HepG2 (cell line): ENCODE measurements at regions not wholly inside any gene's neighbourhood (a gene's known extent, or its start where the extent isn't known, plus 50 kb on each side); places are given as distances from the start of the nearest gene placed in this dataset.

ENCODE experiments used
- ATAC-seq: fragments of 200-7000 bp; cut with Tn5 transposase; 3 replicates; pipeline ENCODE4 v1.9.1; 2020; ENCODE audit warnings: mild to moderate bottlenecking, moderate library complexity
- BruUV-seq: library from RNA; stranded (reverse); fragments of 400-500 nt; replicated peaks from 2 replicates; lab custom pipeline; 2021; lab: Mats Ljungman, UMichigan
- CTCF ChIA-PET: fragments of 300-600 bp; formaldehyde crosslinking; extraction: SDS; loops from one replicate; lab custom pipeline; 2021; ENCODE audit warnings: low total read pairs, inconsistent platforms, low intra/inter-chr PET ratio; lab: Yijun Ruan, JAX
- POLR2A ChIA-PET: fragments of 350-600 bp; sonication (Branson Sonifier 250); formaldehyde crosslinking; loops from one replicate; lab custom pipeline; 2020; ENCODE audit warnings: antibody characterized with exemption, inconsistent platforms; lab: Yijun Ruan, JAX
- DNase-seq: peaks from one replicate; pipeline ENCODE4 v3.0.0-alpha.2; 2015; ENCODE audit warnings: low spot score
- FAIRE-seq: peaks from 3 replicates; lab custom pipeline; 2011; peaks lifted over from hg19 to GRCh38; lab: Jason Lieb, UNC
- H2AFZ ChIP-seq: one replicate; pipeline ENCODE4 v1.6.1; 2011; ENCODE audit warnings: low read length, inconsistent platforms
- H3K27ac ChIP-seq: fragments of 300-600 bp; 3 replicates; pipeline ENCODE4 v1.8.0; 2011; ENCODE audit warnings: mixed run types, mild to moderate bottlenecking, mixed read lengths, low read length, inconsistent platforms; ENCODE audit not compliant: insufficient read depth; ENCODE audit errors: extremely low read length
- H3K27me3 ChIP-seq, 2 experiments: fragments of 200-600 bp in 1 of 2; 2 replicates in 1 of 2; 3 replicates in 1 of 2; pipeline versions ENCODE4 v1.6.0 to v1.8.0; 2011; ENCODE audit warnings: low read length in 2 of 2, mild to moderate bottlenecking in 2 of 2, moderate library complexity in 2 of 2, inconsistent platforms in 1 of 2; ENCODE audit not compliant: insufficient read depth in 2 of 2, control insufficient read depth in 1 of 2
- H3K36me3 ChIP-seq, 2 experiments: fragments of 200-600 bp in 1 of 2; replicated peaks in 1 of 2; 2 replicates in 1 of 2; 3 replicates in 1 of 2; pipeline versions ENCODE4 v1.5.1 to v1.8.0; 2011; ENCODE audit warnings: low read length in 2 of 2, inconsistent platforms in 1 of 2; ENCODE audit not compliant: insufficient read depth in 2 of 2, control insufficient read depth in 1 of 2
- H3K4me1 ChIP-seq: 2 replicates; pipeline ENCODE4 v1.5.1; 2012; ENCODE audit warnings: low read length, inconsistent platforms; ENCODE audit not compliant: insufficient read depth
- H3K4me2 ChIP-seq: 2 replicates; pipeline ENCODE4 v1.6.0; 2011; ENCODE audit warnings: low read depth, low read length, inconsistent platforms
- H3K4me3 ChIP-seq, 3 experiments: fragments of 200-600 bp in 1 of 3; sonication (generic), shearing (Covaris generic) in 1 of 3; replicated peaks in 1 of 3; 2 replicates each; pipeline ENCODE4 v1.5.1; 2011 to 2016; ENCODE audit warnings: low read length in 3 of 3, inconsistent platforms in 2 of 3, low read depth in 2 of 3, mild to moderate bottlenecking in 2 of 3, control low read depth in 1 of 3, mixed read lengths in 1 of 3; ENCODE audit not compliant: insufficient read depth in 1 of 3
- H3K79me2 ChIP-seq: one replicate; pipeline ENCODE4 v1.6.1; 2011; ENCODE audit warnings: low read length, inconsistent platforms; ENCODE audit not compliant: insufficient read depth
- H3K9ac ChIP-seq: 2 replicates; pipeline ENCODE4 v1.6.0; 2011; ENCODE audit warnings: mild to moderate bottlenecking, low read depth, low read length, inconsistent platforms; ENCODE audit not compliant: insufficient read depth
- H3K9me3 ChIP-seq: 2 replicates; pipeline ENCODE4 v1.5.1; 2012; ENCODE audit warnings: mild to moderate bottlenecking, low read length
- H4K20me1 ChIP-seq: 2 replicates; pipeline ENCODE4 v1.6.0; 2011; ENCODE audit warnings: inconsistent platforms, mild to moderate bottlenecking, low read length, moderate library complexity; ENCODE audit not compliant: insufficient read depth
- HIVEP1 ChIP-seq: sonication (generic); formaldehyde crosslinking; IDR thresholded peaks from 2 replicates; pipeline ENCODE4 v1.4.0; 2020; ENCODE audit warnings: mild to moderate bottlenecking, missing genetic modification reagents
- RFX3 ChIP-seq: IDR thresholded peaks from 2 replicates; pipeline ENCODE4 v1.6.1; 2016; ENCODE audit warnings: missing biosample characterization, missing genetic modification reagents
- SP4 ChIP-seq: sonication (generic); formaldehyde crosslinking; IDR thresholded peaks from 2 replicates; pipeline ENCODE4 v1.8.1; 2023; ENCODE audit warnings: mild to moderate bottlenecking, missing genetic modification reagents
- ZBED4 ChIP-seq: sonication (generic); formaldehyde crosslinking; IDR thresholded peaks from 2 replicates; pipeline ENCODE4 v1.4.0; 2020; ENCODE audit warnings: missing genetic modification reagents, borderline replicate concordance
- ZBTB26 ChIP-seq: IDR thresholded peaks from 2 replicates; pipeline ENCODE4 v1.6.1; 2016; ENCODE audit warnings: missing compliant biosample characterization, missing genetic modification reagents, borderline replicate concordance
- ZBTB49 ChIP-seq: sonication (generic); formaldehyde crosslinking; IDR thresholded peaks from 2 replicates; pipeline ENCODE4 v1.4.0; 2020; ENCODE audit warnings: missing genetic modification reagents, borderline replicate concordance
- ZFYVE20 ChIP-seq: sonication (generic); formaldehyde crosslinking; IDR thresholded peaks from 2 replicates; pipeline ENCODE4 v1.8.0; 2023; ENCODE audit warnings: low read depth, mild to moderate bottlenecking, moderate library complexity, missing genetic modification reagents, borderline replicate concordance
- ZMYM4 ChIP-seq: sonication (generic); formaldehyde crosslinking; IDR thresholded peaks from 2 replicates; pipeline ENCODE4 v1.8.1; 2023; ENCODE audit warnings: mild to moderate bottlenecking, missing genetic modification reagents
- ZNF142 ChIP-seq: sonication (generic); formaldehyde crosslinking; IDR thresholded peaks from 2 replicates; pipeline ENCODE4 v1.4.0; 2020; ENCODE audit warnings: missing genetic modification reagents
- ZNF766 ChIP-seq: sonication (generic); formaldehyde crosslinking; IDR thresholded peaks from 2 replicates; pipeline ENCODE4 v1.5.0; 2020; ENCODE audit warnings: missing genetic modification reagents, borderline replicate concordance
- ZNF883 ChIP-seq: sonication (generic); formaldehyde crosslinking; IDR thresholded peaks from 2 replicates; pipeline ENCODE4 v1.5.1; 2020; ENCODE audit warnings: mild to moderate bottlenecking, missing genetic modification reagents; ENCODE audit errors: not compliant biosample characterization
- WGBS: methylation state at CpG from one replicate; pipeline ENCODE4 v1.1.6; 2017; ENCODE audit warnings: low lambda C conversion rate; 5-methylcytosine and 5-hydroxymethylcytosine counted together
- in situ Hi-C: cut with HindIII; loops from 2 replicates; pipeline ENCODE4 v1.10.0; 2017; ENCODE audit warnings: low pct_unique_long_range_greater_than_20kb; ENCODE audit not compliant: extremely low pct_ligation_motif_present
- intact Hi-C: fragments of 100-400 bp; cut with micrococcal nuclease; formaldehyde crosslinking; loops from one replicate; pipeline ENCODE4 v1.10.0; 2022; ENCODE audit not compliant: unreplicated experiment

- WGBS = 32% methylated on average over 6 of the region's 6 CpGs
- Histone ChIP-seq H3K4me1 (no peaks in the 10 kb centered on the region), H3K9me3 (no peaks in the 10 kb centered on the region), H3K9ac (no peak overlapping the region), H3K27ac (no peak overlapping the region), H3K4me3 (no peak overlapping the region), H3K36me3 (no peaks in the 10 kb centered on the region), H2AFZ (no peak overlapping the region), H4K20me1 (no peaks in the 10 kb centered on the region), H3K4me2 (no peak overlapping the region), H3K79me2 (no peaks in the 10 kb centered on the region), H3K27me3 (0 out of 5 replicates have a peak, but pooled peaks cover 0 to 3% of the 10 kb centered on the region in 2 experiments)
- FAIRE-seq (no peak), ATAC-seq (no peak), DNase-seq (no peak)
- TF ChIP-seq ZMYM4 (CRISPR knock-in tag) = no peak
- no peak for TF ChIP-seq ZBTB26
- TF ChIP-seq ZFYVE20 (CRISPR knock-in tag) = no peak
- TF ChIP-seq ZNF766 (CRISPR knock-in tag) = no peak
- no peak for TF ChIP-seq ZBTB49 (CRISPR knock-in tag)
- TF ChIP-seq ZNF142 (CRISPR knock-in tag) = no peak
- no peak for TF ChIP-seq SP4
- TF ChIP-seq ZNF883 (CRISPR knock-in tag) = no peak
- TF ChIP-seq RFX3 (CRISPR knock-in tag) = no peak
- no peak for TF ChIP-seq HIVEP1 (CRISPR knock-in tag)
- no peak for TF ChIP-seq ZBED4 (CRISPR knock-in tag)
- intact Hi-C loops (no loop called here), in situ Hi-C loops (loop anchor here (10.0 kb wide), 2 partner anchors 241 to 381 kb away; partner anchors contain the start of gene TIAM1)
- BruUV-seq = no TSS peak
- ChIA-PET POLR2A (no interaction called here), CTCF (no interaction called here)
These were observed 73.4 kb upstream of the SOD1 start for GRCh38 chr21:31586118-31586517.
